Limb (tissue), 2 donors: ENCODE measurements at regions not wholly inside any gene's neighbourhood (a gene's known extent, or its start where the extent isn't known, plus 50 kb on each side); places are given as distances from the start of the nearest gene placed in this dataset.

Source experiments
- DNase-seq, 2 donors: peaks; one replicate each; pipeline ENCODE4 v3.0.0-alpha.2; 2016; ENCODE audit errors: extremely low spot score in 2 of 2

GRCh38 chr9:126219648-126220063 is 107.0 kb upstream of the MVB12B start:
- DNase-seq = no peak

GRCh38 chr9:126221480-126221879 is 105.1 kb upstream of the MVB12B start:
- DNase-seq = no peak

GRCh38 chr9:126222363-126222834 is 104.2 kb upstream of the MVB12B start:
- DNase-seq = no peak

- no peak for DNase-seq
These were observed 103.7 kb upstream of the MVB12B start for GRCh38 chr9:126222835-126223431.

- no peak for DNase-seq
These were observed 102.7 kb upstream of the MVB12B start for GRCh38 chr9:126223798-126224531.

GRCh38 chr9:126225611-126226609 is 100.7 kb upstream of the MVB12B start:
- DNase-seq = no peak

DNA sequence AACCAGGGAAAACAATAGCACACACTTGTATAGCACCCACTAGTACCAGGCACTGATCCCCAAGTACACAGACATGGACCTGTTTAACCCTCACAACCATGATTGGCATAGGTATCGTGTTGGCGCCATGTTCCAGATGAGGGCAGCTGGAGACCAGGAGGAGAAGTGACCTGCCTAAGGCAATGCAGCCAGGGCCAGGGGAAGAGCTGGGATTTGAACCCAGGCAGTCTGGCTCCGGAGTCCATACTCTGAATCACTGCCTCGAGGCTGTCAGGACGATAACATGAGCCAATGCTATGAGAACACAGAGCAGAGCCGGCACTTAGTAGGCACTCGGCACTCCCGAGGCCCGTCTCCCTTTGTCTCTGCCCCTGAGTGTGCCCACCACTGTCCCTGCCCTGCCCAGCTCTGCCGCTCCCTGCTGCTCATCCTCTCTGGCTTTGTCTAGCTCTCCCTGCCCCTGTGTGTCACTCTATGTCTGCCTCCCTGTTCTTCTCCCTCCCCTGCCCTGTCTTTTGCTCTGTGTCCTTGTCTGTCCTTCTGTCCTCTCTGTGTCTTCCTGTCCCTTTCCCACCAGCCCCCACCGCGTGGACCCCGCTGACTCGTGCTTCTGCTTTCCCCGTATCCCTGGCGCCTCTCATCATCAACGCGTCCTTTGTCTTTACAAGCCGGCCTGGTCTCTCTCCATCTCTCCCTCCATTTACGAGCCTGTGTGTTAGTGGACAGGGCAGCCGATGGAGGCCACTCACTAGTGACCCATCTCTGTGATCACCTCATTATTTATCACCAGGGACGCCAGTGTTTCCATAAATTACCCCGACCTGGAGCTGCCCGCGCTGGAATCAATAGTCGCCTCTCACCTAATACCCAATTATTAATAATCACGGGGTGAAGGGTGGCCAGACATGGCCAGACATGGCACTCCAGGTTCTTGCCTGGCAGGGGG is 99.4 kb upstream of the MVB12B start:
- no peak for DNase-seq

DNA sequence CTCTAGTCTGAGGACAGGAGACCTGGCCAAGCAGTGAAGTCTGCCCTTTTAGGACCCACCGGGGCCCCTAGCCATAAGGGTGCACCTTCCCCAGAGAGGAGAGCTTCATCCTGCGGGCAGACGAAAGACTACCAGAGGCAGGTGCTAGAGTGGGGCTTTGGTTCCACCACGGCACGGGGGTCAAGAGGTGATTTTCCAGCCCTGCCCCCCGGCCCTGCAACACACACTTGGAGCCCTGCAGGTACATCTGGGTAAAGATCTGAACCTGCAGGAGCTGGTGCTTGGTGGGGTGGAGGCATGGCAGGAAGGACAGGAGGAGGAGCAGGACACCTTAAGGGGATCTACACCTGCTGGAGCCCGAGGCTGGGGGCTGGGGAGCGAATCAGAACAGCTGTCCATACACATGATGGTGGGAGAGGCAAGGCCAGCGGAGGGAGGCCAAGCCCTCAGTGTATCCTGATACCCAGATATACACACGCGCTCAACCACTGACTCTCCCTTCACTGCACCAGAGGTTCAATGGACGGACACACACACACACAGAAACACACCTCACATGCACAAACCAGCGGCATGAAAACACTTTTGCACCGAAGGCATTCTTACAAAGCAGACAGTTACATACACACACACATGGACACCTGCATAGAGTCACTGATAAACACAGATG is 98.4 kb upstream of the MVB12B start:
- DNase-seq = no peak

DNA sequence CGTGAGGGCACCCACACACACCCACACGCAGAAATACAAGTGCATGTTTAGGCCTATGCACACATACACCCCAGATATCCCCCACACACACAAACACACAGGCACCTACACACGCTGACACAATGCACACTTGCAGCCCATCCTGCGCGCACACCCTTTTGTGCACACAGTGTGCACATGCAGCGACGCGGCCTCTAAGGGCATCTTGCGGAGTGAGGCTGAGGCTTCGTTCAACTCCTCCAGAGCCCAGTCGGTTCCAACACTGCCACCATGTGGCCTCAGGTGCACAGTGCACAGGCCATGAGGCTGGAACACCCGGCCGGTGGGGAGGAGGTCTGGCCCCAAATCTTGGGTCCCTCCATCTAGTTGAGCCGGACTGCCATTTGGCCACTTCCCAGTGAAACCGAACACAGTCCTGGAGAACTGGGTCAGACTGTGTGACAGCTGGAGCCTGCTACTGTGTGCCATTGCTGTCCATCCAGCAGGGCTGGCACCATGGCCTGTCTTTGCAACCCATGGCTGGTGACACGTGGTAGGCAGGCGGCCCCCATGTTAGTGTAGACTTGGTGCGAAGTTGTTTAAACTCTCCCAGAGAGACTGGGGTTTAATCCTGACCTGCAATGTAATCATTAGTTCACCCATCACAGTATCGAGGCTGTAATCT is 97.7 kb upstream of the MVB12B start:
- peak; percentile 64 to 86 for DNase-seq

GRCh38 chr9:126229501-126229900 is 97.1 kb upstream of the MVB12B start:
- DNase-seq = no peak

GRCh38 chr9:126230692-126231091 is 95.9 kb upstream of the MVB12B start:
- no peak for DNase-seq

GRCh38 chr9:126232461-126232860 is 94.2 kb upstream of the MVB12B start:
- DNase-seq = no peak

GRCh38 chr9:126233175-126233574 is 93.5 kb upstream of the MVB12B start:
- DNase-seq = no peak

GRCh38 chr9:126233913-126234525 is 92.6 kb upstream of the MVB12B start:
- DNase-seq = no peak

DNA sequence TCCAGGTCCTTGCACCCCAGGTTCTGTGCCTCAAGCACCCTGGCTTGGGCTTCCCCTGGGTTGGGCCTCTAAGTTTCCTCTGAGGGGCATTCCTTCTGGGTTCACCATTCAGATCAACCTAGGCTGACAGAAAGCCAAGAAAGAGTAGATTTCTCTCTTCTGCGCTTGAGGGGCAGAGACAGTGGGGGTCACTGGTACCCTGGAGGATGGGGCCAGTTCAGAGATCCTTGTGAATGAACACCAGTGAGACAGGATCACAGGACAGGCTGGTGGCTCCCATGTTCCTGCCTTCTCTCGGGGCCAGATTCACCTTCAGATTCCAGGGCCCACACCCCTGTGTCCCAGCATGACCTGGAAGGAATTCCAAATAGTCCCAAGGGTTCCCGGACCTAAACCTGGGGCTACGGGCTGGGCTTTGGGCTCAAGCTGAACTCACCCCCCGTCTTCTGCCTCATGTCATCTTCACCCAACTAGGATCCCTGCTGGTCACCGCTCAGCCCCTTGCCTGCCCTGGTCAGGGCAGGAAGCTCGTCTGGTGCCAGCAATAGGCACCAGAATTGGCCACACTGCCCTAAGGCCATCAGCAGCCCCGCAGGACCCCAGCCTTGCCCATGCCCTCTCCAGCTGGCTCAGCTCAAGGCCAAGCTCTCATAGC is 91.8 kb upstream of the MVB12B start:
- DNase-seq = no peak

GRCh38 chr9:126235336-126236243 is 91.0 kb upstream of the MVB12B start:
- DNase-seq = no peak

- DNase-seq = no peak
These were observed 90.4 kb upstream of the MVB12B start for GRCh38 chr9:126236273-126236672.

DNA sequence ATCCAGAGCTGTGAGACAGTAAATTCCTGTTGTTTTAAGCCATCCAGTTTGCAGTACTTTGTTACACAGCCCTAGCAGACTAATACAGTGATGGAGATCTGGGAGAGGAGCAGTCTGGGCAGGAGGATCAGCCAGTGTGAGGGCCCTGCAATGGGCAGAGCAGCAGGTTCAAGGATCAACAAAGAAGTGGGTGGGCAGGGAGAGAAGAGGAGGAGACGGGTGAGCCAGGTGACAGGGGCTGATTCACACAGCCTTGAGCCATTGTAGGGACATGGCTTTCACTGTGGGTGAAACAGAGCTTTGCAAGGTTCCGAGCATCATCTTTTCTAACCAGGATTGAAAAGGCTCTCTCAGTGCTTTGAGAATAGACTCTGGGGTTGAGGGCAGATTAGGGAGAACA is 88.2 kb upstream of the MVB12B start:
- DNase-seq = no peak
